Lower leg skin (tissue), 4 donors: ENCODE measurements at regions not wholly inside any gene's neighbourhood (a gene's known extent, or its start where the extent isn't known, plus 50 kb on each side); places are given as distances from the start of the nearest gene placed in this dataset.

ENCODE experiments used
- DNase-seq, 2 donors: peaks; one replicate each; pipeline ENCODE4 v3.0.0-alpha.2; 2019; ENCODE audit warnings: low spot score in 2 of 2
- H3K4me3 ChIP-seq: fragments of 200-600 bp; sonication (generic); 2 replicates; pipeline ENCODE4 v1.5.1; 2017; ENCODE audit warnings: mild to moderate bottlenecking, low read depth; ENCODE audit not compliant: poor library complexity, severe bottlenecking
- CTCF ChIP-seq, 3 donors: fragments of 450-650 bp; IDR thresholded peaks; one replicate each; pipeline ENCODE4 v1.5.1; 2016; ENCODE audit warnings: antibody characterized with exemption in 3 of 3, mild to moderate bottlenecking in 3 of 3, moderate library complexity in 2 of 3
- POLR2A ChIP-seq, 2 donors: fragments of 450-650 bp; IDR thresholded peaks; one replicate each; pipeline ENCODE4 v1.6.1; 2016 to 2017; ENCODE audit warnings: antibody characterized with exemption in 2 of 2, mild to moderate bottlenecking in 1 of 2, moderate library complexity in 1 of 2
- whole genome bisulfite sequencing, 2 donors: methylation state at CpG; one replicate each; pipeline ENCODE4 v1.1.5; 2018; 5-methylcytosine and 5-hydroxymethylcytosine counted together
- intact Hi-C: fragments of 100-400 bp; cut with DNase I; formaldehyde crosslinking; loops from one replicate; pipeline ENCODE4 v1.15.0; 2023; ENCODE audit warnings: low total_unique reads

GRCh38 chr2:239700686-239701345 lies 300.0 kb upstream of the HDAC4 start:
- intact Hi-C loops, result no loop called here
- 79 to 80% methylated on average over 10 of the region's 10 CpGs for WGBS, 2 donors
- no peak for DNase-seq

GRCh38 chr2:239697399-239698164 lies 296.8 kb upstream of the HDAC4 start:
- intact Hi-C loops, result no loop called here
- WGBS, 2 donors, result 81 to 82% methylated on average over 22 of the region's 22 CpGs
- no peak for TF ChIP-seq POLR2A (IDR thresholded peaks at IDR 0.05)
- no peak for TF ChIP-seq CTCF (IDR thresholded peaks at IDR 0.05)
- DNase-seq, result peak in 1 of 2 donors; percentile 73
- no peak overlapping the region for H3K4me3 ChIP-seq

More at GRCh38 chr2:239700686-239701345, 300.0 kb upstream of the HDAC4 start:
- TF ChIP-seq CTCF (IDR thresholded peaks at IDR 0.05), result no peak
- no peak for TF ChIP-seq POLR2A (IDR thresholded peaks at IDR 0.05)
- H3K4me3 ChIP-seq, result no peak overlapping the region

- intact Hi-C loops, result no loop called here
- peak in 1 of 2 donors; percentile 28 for DNase-seq
- no peak overlapping the region for H3K4me3 ChIP-seq
- WGBS, 2 donors, result 83 to 95% methylated on average over 13 of the region's 13 CpGs
- TF ChIP-seq CTCF (IDR thresholded peaks at IDR 0.05) (no peak), POLR2A (IDR thresholded peaks at IDR 0.05) (no peak)
These were observed 295.9 kb upstream of the HDAC4 start for GRCh38 chr2:239696559-239697207.

- DNase-seq, result peak in 1 of 2 donors; percentile 57
- intact Hi-C loops, result no loop called here
- TF ChIP-seq POLR2A (IDR thresholded peaks at IDR 0.05) (no peak), CTCF (IDR thresholded peaks at IDR 0.05) (no peak)
- 92 to 95% methylated on average over 14 of the region's 14 CpGs for WGBS, 2 donors
- no peak overlapping the region for H3K4me3 ChIP-seq
These were observed 295.0 kb upstream of the HDAC4 start for GRCh38 chr2:239695728-239696240.

- DNase-seq, result peak in 1 of 2 donors; percentile 53
- WGBS, 2 donors, result 84 to 93% methylated on average over 6 of the region's 6 CpGs
- no peak overlapping the region for H3K4me3 ChIP-seq
- no peak for TF ChIP-seq CTCF (IDR thresholded peaks at IDR 0.05)
- no peak for TF ChIP-seq POLR2A (IDR thresholded peaks at IDR 0.05)
- intact Hi-C loops, result no loop called here
These were observed 294.4 kb upstream of the HDAC4 start for GRCh38 chr2:239695106-239695727.
